SK-N-DZ (cell line): ENCODE measurements at regions not wholly inside any gene's neighbourhood (a gene's known extent, or its start where the extent isn't known, plus 50 kb on each side); places are given as distances from the start of the nearest gene placed in this dataset.
A peak's percentile ranks its signal among the peaks of the same experiment; 100 is the strongest.
"Not testable (repeated sequence)": the region's sequence is repeated elsewhere in the genome, so short reads cannot be mapped to it uniquely, and the experiment has no call there.

Experiments
- DNase-seq: peaks from one replicate; pipeline ENCODE4 v3.0.0-alpha.2; 2015; ENCODE audit warnings: low spot score

GRCh38 chr10:91002656-91003055 lies 81.8 kb upstream of the ANKRD1 start:
- no peak for DNase-seq

- not testable (repeated sequence) for DNase-seq
Observed at GRCh38 chr10:91003379-91003778, 82.5 kb upstream of the ANKRD1 start.

- DNase-seq = not testable (repeated sequence)
Observed at GRCh38 chr10:91005276-91005675, 84.4 kb upstream of the ANKRD1 start.

- peak; percentile 74 for DNase-seq
Observed at GRCh38 chr10:91006001-91006751, 85.3 kb upstream of the ANKRD1 start.

GRCh38 chr10:91006752-91007346 lies 86.0 kb upstream of the ANKRD1 start:
- DNase-seq = no peak

- DNase-seq = no peak
Observed at GRCh38 chr10:91007655-91008054, 86.8 kb upstream of the ANKRD1 start.

GRCh38 chr10:91009121-91009520 lies 88.2 kb upstream of the ANKRD1 start:
- DNase-seq = no peak

GRCh38 chr10:91010952-91011351 lies 90.1 kb upstream of the ANKRD1 start:
- DNase-seq = no peak

GRCh38 chr10:91012502-91012901 lies 91.6 kb upstream of the ANKRD1 start:
- no peak for DNase-seq

GRCh38 chr10:91013985-91014384 lies 93.1 kb upstream of the ANKRD1 start:
- DNase-seq = no peak

- no peak for DNase-seq
Observed at GRCh38 chr10:91017198-91017597, 96.3 kb upstream of the ANKRD1 start.

GRCh38 chr10:91021901-91022300 lies 101.0 kb upstream of the ANKRD1 start:
- no peak for DNase-seq

GRCh38 chr10:91022390-91022789 lies 101.5 kb upstream of the ANKRD1 start:
- DNase-seq = no peak

GRCh38 chr10:91022924-91023699 lies 102.2 kb upstream of the ANKRD1 start:
- DNase-seq = no peak

- DNase-seq = no peak
Observed at GRCh38 chr10:91023700-91024398, 103.0 kb upstream of the ANKRD1 start.

GRCh38 chr10:91024541-91024940 lies 103.7 kb upstream of the ANKRD1 start:
- DNase-seq = no peak

GRCh38 chr10:91032611-91033206 lies 111.8 kb upstream of the ANKRD1 start:
- DNase-seq = no peak

GRCh38 chr10:91033324-91033950 lies 112.5 kb upstream of the ANKRD1 start:
- DNase-seq = peak; percentile 50

- DNase-seq = no peak
Observed at GRCh38 chr10:91034042-91034441, 113.2 kb upstream of the ANKRD1 start.

GRCh38 chr10:91034494-91035159 lies 113.7 kb upstream of the ANKRD1 start:
- DNase-seq = no peak
